GM21737 (cell line): ENCODE measurements at regions not wholly inside any gene's neighbourhood (a gene's known extent, or its start where the extent isn't known, plus 50 kb on each side); places are given as distances from the start of the nearest gene placed in this dataset.
"Not testable (repeated sequence)": the region's sequence is repeated elsewhere in the genome, so short reads cannot be mapped to it uniquely, and the experiment has no call there.

Experiments
- ATAC-seq: cut with Tn5 transposase; IDR thresholded peaks from one replicate; pipeline ENCODE4 v1.9.1; 2021; ENCODE audit warnings: mild to moderate bottlenecking, moderate library complexity; ENCODE audit not compliant: unreplicated experiment

DNA sequence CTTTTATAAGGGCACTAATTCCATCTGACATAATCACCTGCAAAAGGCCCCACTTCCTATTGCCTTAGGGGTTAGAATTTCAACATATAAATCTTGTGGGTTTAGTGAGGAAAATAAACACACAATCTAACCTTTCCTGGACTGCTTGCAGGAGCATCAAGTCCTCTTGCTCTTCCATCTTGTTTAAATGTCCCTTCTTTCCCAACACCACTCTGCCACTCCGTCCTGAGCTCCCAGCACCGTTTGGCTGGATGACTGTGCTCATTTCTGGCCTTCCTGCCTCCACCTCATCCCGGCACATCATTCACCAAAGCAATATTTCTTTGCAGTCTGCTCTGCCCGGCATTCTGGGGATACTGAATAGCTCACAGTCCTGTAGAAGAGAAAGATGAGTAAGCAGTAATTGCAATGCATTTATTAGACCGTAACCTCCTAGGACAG is 247.8 kb downstream of the BCL2 start:
- no peak for ATAC-seq

DNA sequence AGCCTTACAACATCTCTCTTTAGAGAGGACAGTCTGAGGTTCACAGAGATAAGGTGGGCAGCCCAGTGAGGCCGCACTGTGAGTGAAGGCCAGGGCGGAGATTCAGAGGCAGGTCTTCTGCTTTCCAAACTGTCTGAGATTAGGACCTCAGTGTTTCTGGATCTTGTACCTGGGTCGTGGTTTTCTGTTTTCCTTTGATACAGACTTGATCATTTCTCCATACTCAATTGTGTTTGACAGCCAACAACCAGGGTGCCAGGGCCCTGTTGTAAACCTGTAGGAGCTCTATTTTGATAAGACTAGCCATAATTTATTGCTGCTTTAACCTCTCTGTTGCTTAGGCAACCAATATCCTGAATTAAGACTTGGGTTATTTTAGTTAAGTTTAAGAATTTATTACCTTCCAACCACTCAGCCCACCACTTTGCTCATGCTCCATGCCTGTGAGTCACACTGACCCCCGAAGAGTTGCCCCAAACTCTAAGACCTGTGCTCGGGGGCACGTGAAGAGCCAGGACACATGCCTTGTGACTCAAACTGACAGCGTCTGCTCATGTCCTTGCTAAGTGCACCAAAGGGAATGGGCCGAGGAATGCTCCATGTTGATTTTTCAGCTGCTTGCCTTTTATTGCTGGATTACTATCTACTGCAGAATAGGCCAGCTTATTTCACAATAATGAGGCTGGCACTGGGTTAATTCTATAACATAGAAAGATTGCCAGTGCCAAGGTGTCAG is 248.6 kb downstream of the BCL2 start:
- ATAC-seq, result no peak

DNA sequence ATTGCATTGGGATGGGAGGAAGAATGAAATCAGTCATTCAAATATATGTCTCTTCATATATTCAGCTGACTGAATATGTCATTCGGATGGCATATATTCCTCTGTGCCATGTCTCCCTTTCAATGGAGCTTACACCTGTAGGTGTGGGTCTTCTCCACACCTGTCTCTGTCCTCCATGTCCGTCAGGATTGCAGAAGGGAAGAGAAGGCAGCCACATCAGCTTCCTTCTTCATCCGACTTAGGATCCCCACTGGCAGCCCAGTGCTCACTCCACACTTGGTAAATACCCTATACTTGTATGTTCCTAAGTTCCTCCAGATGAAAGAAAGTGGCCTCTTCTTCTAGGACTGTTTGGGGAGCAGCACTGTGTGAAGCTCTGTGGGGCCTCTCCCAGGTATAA is 250.1 kb downstream of the BCL2 start:
- ATAC-seq, result no peak

DNA sequence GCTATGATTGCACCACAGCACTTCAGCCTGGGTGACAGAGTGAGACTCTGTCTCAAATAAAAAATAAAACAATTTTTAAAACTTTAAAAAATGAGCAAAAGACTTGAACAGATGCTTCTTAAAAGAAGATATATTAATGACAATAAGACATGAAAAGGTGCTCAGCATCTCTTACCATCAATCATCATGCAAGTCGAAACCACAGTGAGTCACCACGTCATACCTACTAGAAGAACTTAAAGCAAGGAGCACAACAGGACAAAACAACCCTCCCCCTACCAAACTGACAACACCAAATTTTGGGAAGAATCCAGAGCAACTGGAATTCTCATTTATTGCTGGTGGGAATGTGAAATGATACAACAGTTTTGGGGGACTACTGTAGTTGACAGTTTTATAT is 251.6 kb downstream of the BCL2 start:
- ATAC-seq, result no peak

DNA sequence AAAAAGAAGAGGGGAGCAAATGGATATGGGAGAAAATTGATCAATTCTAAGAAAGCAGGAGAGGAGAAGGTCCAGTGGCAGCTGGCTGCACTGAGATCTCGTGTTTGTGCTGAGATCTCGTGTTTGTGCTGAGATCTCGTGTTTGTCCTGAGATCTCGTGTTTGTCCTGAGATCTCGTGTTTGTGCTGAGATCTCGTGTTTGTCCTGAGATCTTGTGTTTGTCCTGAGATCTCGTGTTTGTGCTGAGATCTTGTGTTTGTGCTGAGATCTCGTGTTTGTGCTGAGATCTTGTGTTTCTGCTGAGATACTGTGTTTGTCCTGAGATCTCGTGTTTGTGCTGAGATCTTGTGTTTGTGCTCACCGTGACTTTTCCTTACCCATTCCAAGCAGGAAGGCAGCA is 254.4 kb downstream of the BCL2 start:
- no peak for ATAC-seq

DNA sequence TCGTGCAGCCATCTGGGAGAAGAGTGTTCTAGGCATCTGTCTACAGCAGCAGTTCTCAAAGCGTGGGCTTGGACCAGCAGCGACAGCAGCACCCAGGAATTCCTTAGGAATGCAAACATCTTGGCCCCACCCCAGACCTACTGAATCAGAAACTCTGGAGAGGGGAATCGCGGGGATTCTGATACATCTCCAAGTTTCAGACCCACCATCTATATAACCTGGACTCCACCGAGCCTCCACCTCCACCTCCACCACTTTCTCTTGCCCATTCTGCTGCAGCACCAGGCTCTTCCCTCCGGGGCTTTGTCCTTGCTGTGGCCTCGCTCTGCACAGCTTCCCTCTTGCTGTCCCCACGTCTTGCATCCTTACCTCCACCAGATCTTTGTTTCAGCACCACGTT is 256.4 kb downstream of the BCL2 start:
- ATAC-seq, result no peak

DNA sequence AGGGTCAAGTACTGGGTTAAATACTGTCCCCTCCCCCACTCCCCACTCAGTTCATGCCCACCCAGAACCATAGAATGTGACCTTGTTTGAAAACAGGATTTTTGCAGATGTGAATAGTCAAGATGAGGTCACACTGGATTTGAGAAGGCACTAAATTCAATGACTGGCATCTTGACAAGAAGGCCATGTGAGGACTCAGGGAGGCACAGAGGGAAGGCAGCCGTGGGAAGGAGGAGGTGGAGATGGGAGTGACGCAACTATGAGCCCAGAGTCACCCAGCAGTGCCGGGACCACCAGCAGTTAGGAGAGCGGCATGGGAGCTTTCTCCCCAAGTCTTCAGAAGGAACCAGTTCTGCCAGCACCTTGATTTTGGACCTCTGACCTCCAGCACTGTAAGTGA is 257.3 kb downstream of the BCL2 start:
- ATAC-seq, result no peak

DNA sequence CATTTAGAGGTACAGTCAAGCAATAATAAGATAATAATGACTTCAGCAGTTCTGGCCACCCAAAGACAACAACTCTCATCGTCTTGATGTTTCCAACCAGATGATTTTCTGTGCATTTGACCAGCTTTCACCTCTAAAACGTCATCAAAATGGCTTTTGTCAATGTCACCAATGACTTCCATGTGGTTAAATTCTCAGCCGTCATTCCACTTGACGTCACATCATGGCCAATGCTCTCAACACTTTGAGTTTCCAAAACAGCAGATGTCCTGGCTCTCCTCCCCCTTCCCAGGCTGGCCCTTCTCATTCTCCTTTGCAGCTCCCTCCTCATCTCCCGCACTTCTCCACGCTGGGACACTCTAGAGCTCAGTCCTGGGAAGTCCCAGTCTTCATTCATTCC is 258.3 kb downstream of the BCL2 start:
- ATAC-seq, result no peak

DNA sequence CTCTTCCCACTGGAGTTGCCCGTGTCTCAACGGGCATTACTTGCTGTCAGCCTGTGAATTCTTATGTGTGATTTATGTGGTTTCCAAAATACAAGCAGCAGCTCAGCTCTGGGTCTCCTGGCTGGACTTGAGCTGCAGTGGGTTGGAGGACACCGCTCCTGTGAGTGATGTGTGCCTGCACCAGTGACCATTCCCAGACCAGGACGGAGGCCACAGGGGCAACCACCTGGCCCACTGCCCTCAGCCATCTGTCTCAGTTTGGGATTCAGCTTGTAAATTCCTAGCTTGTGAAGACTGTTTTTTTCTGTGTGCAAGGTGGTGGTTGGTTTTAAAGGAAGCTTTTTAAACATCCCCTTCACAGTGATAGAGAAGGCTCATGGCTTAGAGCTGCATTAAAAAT is 261.0 kb downstream of the BCL2 start:
- ATAC-seq, result no peak

DNA sequence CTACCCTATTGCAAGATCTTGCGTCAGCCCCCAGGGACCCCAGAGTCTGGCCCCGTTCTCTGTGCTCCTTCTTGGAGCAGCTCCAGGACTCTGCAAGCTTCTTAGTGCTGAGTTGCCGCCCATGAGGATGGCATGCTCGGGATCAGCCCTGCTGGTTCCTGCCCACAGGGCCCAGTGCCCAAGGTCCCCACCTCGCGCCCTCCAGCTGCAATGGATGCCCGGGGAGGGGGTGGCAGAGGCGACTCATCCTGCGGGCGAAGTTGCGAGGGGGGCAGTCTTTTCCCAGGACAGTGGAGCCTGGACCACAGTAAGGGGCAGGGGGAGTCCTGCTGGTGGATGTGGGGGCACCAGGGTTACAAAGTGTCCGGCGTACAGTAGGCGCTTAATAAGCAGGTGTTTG is 261.9 kb downstream of the BCL2 start:
- ATAC-seq, result no peak

DNA sequence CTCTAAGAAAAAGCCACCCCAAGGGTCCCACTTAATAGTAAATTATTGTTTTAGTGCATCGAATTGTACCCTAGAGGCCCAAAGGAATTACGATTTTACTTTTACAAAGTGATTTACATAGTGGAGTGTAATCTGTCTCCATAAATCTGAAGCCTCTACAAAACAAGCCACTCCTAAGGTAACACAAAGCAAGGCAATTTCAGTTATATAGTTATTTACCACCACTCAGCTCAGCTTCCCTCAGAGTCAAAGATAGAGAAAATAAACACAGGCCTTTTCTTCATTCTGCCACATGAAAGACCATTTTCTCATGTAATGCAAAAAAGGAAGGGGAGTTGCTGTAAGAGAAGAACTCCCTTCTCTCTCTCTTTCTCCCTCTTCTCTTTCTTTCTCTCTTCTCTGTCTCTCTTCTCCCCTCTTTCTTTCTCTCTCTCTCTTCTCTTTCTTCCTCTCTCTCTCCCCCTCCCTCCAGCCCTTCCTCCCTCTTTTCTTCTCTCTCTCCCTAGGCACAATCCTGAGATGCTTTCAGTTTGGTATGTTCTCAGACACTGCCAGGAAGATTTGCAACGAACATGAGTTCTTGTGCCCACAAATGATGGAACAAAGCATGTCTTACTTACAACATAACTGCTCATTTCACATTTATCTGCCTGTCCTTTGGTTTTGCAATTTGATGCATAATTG is 264.5 kb downstream of the BCL2 start:
- no peak for ATAC-seq

DNA sequence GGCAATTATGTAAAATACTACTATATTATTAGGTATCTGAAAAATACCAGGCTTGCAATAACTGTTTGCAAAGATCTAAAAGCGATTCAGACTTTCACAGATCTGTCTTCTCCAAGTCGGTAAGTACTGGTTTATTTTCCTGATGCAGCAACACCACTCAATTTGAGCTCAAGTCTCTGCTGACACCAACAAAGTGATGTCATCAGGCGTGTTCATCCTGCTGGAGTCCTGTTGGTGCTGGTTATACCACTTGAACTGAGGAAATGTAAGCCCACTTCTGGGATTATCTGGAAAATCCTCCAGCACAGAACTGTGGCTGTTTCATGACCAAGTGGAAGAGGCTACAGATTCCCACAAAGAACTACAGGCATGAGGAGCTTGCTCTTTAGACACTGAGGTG is 267.6 kb downstream of the BCL2 start:
- no peak for ATAC-seq

DNA sequence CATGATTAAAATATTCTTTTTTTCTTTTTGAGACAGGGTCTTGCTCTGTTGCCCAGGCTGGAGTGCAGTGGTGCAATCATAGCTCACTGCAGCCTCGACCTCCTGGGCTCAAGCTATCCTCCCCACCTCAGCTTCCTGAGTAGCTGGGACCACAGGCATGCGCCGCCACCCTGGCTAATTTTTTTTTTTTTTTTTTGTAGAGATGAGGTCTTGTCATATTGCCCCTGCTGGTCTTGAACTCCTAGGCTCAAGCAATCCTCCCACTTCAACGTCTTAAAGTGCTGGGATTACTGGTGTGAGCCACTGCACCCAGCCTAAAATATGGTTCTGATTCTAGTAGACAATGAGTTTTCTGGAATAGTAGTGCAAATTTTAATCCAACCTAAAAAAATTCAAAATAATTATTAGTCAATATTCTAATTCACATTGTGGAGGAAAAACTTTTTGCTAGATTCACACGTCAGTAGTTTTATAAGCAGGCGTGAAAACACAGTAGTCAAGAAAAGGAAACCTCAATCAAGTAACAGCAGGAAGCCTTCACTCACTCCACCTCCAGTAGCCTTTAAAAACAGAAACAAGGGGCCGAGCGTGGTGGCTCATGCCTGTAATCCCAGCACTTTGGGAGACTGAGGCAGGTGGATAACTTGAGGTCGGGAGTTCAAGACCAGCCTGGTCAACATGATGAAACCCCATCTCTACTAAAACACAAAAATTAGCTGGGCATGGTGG is 268.7 kb downstream of the BCL2 start:
- not testable (repeated sequence) for ATAC-seq

DNA sequence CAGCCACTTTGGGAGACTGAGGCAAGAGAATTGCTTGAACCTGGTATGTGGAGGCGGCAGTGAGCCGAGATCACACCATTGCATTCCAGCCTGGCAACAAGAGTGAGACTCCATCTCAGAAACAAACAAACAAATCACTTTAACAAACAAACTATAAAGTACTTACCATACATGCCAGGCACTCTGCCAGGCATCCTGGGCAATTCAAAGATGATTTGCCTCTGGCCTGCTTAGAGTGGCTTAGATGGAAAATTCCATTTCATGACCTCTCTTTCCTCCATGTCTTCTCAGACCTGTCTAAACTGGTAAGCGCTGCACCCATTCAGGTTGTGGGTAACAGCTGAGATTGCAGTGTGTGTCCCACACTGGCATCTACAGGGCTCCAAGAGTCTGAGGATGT is 273.2 kb downstream of the BCL2 start:
- ATAC-seq, result no peak

DNA sequence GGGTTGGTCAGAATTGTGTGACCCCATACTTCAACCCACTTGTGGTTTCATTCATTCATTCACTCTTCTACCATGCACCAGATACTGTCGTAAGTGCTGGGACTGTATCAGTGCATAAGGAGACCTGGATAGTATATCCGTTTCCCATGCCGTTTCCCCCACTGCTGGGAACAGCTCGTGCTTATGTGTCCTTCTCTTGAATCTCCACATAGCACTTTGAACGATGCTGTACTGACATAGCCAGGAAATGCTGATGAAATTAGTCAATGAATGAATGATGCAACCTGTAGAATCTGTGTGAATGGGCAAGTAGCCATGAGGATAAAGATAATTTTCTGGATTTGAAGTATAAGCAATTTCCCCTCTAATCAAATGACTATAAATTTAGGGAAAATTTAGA is 276.1 kb downstream of the BCL2 start:
- ATAC-seq, result no peak

DNA sequence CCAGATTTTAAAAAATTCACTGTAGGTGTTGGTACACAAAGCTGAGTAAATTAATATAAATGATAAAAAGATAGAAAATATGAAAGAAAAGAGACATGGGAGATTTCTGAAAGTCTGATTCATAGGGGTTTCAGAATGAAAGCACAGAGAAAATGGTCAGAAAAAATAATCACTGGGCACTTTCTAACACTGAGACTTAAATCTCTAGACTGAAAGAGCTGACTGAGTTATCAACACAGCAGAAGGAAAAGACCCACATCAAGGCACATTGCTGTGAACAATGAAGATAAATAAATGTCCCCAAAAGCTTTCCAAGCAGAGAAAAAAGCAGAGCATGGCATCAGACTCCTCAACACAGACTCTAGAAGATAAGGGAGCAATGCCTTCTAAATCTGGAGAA is 277.2 kb downstream of the BCL2 start:
- no peak for ATAC-seq

DNA sequence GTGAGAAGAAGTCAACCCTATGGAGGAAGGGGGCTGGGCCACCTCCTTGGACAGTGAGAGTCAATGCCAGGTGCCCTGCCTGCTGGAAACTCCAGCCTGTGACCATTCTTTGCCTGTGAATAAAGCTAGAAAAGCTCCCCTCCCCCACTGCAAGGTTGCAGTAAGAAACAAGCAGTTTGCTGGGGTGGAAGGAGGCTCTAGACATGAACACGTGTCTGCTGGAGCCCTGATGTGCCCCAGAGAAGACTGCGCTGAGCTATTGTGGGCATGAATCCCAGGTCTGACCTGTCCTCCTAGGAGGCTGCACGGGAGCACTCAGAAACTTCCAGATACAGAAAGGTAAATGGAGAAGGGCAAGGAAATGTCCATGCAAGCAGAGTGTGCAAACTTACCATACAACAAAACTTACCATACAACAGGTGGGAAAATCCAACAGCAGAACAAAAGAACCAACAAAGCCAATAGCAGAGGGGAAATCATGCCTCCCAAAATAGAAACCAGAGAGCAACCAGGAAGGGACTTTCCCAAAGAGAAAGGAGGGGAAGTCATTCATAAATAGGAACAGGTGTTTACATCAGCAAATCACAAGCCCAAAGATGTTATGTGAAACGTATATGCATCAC is 278.7 kb downstream of the BCL2 start:
- ATAC-seq, result peak; percentile 73

DNA sequence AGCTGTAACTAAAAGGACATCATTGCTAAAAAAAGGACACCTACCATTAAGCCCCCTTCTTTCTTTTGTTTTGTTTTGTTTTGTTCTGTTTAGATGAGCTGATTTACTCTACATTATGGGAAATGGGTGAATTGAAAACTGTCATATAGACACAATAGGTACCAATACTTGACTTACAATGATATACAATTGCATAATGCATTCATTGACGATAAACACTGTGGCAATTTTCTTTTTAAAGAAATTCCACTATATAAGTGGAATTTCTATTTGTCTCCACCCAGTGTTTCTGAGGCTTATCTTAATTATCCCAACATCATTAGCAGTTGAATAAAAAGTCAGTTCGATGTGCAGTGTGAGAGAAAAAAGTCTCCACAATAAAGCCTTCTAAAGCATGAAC is 282.1 kb downstream of the BCL2 start:
- ATAC-seq, result no peak

DNA sequence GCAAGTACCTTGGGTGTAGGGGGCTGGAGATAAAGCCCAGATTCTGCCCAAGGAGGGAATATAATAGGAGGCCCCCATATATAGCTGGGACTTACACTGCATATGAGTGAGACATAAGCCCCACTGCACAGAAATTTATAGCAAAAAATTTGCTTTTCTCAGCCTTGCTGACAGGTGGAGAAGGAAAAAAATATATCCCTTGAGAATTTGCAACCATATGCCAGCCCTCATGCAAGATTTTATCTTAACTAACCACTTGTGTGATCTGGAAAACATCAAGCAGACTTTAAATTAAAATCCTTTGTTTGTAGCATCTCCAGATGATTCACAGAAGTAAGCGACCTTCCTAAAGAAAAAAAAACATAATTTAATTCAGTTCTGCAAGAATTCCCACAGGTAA is 288.2 kb downstream of the BCL2 start:
- ATAC-seq, result no peak
